Spleen (tissue), 7 donors: ENCODE measurements at regions not wholly inside any gene's neighbourhood (a gene's known extent, or its start where the extent isn't known, plus 50 kb on each side); places are given as distances from the start of the nearest gene placed in this dataset.
"Not testable (repeated sequence)": the region's sequence is repeated elsewhere in the genome, so short reads cannot be mapped to it uniquely, and the experiment has no call there.

Experiments used
- POLR2A ChIP-seq, 3 donors: fragments of 450-650 bp; IDR thresholded peaks; one replicate each; pipeline ENCODE4 v1.5.1; 2017; ENCODE audit warnings: antibody characterized with exemption in 3 of 3, mild to moderate bottlenecking in 1 of 3
- POLR2AphosphoS5 ChIP-seq, 3 donors: sonication (generic); formaldehyde crosslinking; IDR thresholded peaks; one replicate each; pipeline ENCODE4 v1.5.1; 2017; ENCODE audit warnings: antibody characterized with exemption in 3 of 3
- TF ChIP-seq, protein P1 (sequence below), 11 experiments: fragments of 200-600 bp in 7 of 11; fragments of 450-650 bp in 4 of 11; sonication (generic) in 4 of 11; IDR thresholded peaks in 8 of 11; conservative IDR thresholded peaks in 3 of 11; 1 replicate in 7 of 11; 2 replicates in 4 of 11; pipeline versions ENCODE4 v1.4.0 to v1.8.0; 2016 to 2021; ENCODE audit warnings: antibody characterized with exemption in 11 of 11, inconsistent platforms in 4 of 11, mild to moderate bottlenecking in 1 of 11
- donor health status: DM: no; HTN: no; CAD: no; lungs with moderate emphysema.
- donor health status: DM: no; HTN: no; CAD: no.
- donor health status: DM: no; HTN: no; CAD: no.

DNA sequence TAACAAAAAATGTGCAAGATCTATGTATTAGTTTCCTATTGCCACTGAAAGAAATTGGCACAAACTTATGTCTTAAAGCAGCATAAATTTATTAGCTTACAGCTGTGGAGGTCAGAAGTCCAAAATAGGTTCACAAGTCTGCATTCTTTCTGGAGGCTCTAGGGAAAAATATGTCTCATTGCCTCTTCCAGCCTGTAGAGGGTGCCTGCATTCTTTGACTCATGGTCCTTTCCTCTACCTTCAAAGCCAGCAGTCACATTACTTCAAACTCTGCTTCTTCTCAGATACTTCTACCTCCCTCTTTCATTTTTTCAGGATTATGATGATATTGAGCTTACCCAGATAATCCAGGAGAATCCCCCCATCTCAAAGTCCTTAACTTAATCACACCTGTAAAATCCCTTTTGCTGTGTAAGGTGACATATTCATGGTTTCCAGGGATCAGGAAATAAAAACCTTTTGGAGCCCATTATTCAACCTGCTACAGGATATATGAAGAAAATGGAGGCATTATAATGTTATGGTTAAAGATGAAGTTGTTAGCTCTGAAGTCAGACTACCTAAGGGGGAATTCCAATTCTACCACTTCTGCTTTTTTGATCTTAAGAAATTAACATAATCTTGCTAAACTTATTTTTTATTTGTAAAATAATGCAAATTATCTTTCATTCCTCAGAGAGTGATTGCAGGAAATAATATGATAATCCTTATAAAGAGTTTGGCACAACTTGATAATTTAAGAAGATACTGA, 686.2 kb downstream of the PRIM2 start:
- TF ChIP-seq POLR2AphosphoS5, POLR2A (IDR thresholded peaks at IDR 0.05): not testable (repeated sequence)
- TF ChIP-seq, protein P1, sequence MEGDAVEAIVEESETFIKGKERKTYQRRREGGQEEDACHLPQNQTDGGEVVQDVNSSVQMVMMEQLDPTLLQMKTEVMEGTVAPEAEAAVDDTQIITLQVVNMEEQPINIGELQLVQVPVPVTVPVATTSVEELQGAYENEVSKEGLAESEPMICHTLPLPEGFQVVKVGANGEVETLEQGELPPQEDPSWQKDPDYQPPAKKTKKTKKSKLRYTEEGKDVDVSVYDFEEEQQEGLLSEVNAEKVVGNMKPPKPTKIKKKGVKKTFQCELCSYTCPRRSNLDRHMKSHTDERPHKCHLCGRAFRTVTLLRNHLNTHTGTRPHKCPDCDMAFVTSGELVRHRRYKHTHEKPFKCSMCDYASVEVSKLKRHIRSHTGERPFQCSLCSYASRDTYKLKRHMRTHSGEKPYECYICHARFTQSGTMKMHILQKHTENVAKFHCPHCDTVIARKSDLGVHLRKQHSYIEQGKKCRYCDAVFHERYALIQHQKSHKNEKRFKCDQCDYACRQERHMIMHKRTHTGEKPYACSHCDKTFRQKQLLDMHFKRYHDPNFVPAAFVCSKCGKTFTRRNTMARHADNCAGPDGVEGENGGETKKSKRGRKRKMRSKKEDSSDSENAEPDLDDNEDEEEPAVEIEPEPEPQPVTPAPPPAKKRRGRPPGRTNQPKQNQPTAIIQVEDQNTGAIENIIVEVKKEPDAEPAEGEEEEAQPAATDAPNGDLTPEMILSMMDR (IDR thresholded peaks at IDR 0.05 in 8 of 11, conservative IDR thresholded peaks at IDR 0.05 in 3 of 11), result not testable (repeated sequence)
